Liver (tissue), 8 donors: ENCODE measurements at regions not wholly inside any gene's neighbourhood (a gene's known extent, or its start where the extent isn't known, plus 50 kb on each side); places are given as distances from the start of the nearest gene placed in this dataset.

Experiments used
- DNase-seq: peaks from one replicate; pipeline ENCODE4 v3.0.0-alpha.2; 2017; ENCODE audit warnings: low spot score
- H3K27ac ChIP-seq, 2 donors: one replicate each; pipeline ENCODE4 v1.7.0; 2013; ENCODE audit warnings: inconsistent platforms in 2 of 2, low read length in 2 of 2, control low read depth in 1 of 2, low read depth in 1 of 2, mild to moderate bottlenecking in 1 of 2
- H3K27me3 ChIP-seq, 4 donors: one replicate each; pipeline versions ENCODE4 v1.6.1 to v1.7.0; 2013; ENCODE audit warnings: low read length in 3 of 4, inconsistent platforms in 1 of 4, mild to moderate bottlenecking in 1 of 4, moderate library complexity in 1 of 4; ENCODE audit not compliant: control insufficient read depth in 4 of 4, insufficient read depth in 4 of 4
- H3K36me3 ChIP-seq, 4 donors: one replicate each; pipeline versions ENCODE4 v1.6.1 to v1.7.0; 2013; ENCODE audit warnings: low read length in 3 of 4, mild to moderate bottlenecking in 3 of 4, low read depth in 1 of 4, moderate library complexity in 1 of 4; ENCODE audit not compliant: control insufficient read depth in 4 of 4, insufficient read depth in 3 of 4
- H3K4me1 ChIP-seq, 4 donors: one replicate each; pipeline versions ENCODE4 v1.6.1 to v1.7.0; 2013; ENCODE audit warnings: low read length in 3 of 4, mild to moderate bottlenecking in 3 of 4, moderate library complexity in 1 of 4; ENCODE audit not compliant: control insufficient read depth in 4 of 4, insufficient read depth in 4 of 4
- H3K4me3 ChIP-seq, 3 donors: one replicate each; pipeline versions ENCODE4 v1.6.1 to v1.7.0; 2013; ENCODE audit warnings: low read length in 3 of 3, control low read depth in 1 of 3, low read depth in 1 of 3, mild to moderate bottlenecking in 1 of 3
- H3K9ac ChIP-seq, 2 donors: one replicate each; pipeline ENCODE4 v1.7.0; 2013; ENCODE audit warnings: low read length in 2 of 2, mild to moderate bottlenecking in 2 of 2, moderate library complexity in 2 of 2, control low read depth in 1 of 2, low read depth in 1 of 2
- H3K9me3 ChIP-seq, 4 donors: one replicate each; pipeline versions ENCODE4 v1.6.1 to v1.7.0; 2013; ENCODE audit warnings: low read length in 3 of 4; ENCODE audit not compliant: control insufficient read depth in 4 of 4
- CTCF ChIP-seq: fragments of 150-350 bp; IDR thresholded peaks from 2 replicates; pipeline ENCODE4 v1.5.1; 2017; ENCODE audit warnings: improper control_type of control experiment, low read depth, low read length; ENCODE audit not compliant: missing input control
- EGR1 ChIP-seq, 2 donors: IDR thresholded peaks; 2 replicates each; pipeline ENCODE4 v1.6.1; 2016 to 2018; ENCODE audit warnings: antibody characterized with exemption in 2 of 2, low read depth in 2 of 2
- FOXA2 ChIP-seq: IDR thresholded peaks from 2 replicates; pipeline ENCODE4 v1.6.1; 2016; ENCODE audit warnings: antibody characterized with exemption
- GABPA ChIP-seq, 2 donors: IDR thresholded peaks in 1 of 2; conservative IDR thresholded peaks in 1 of 2; 2 replicates each; pipeline ENCODE4 v1.6.1; 2016; ENCODE audit warnings: antibody characterized with exemption in 2 of 2, mild to moderate bottlenecking in 1 of 2, moderate library complexity in 1 of 2
- HNF4A ChIP-seq, 2 donors: conservative IDR thresholded peaks; 2 replicates each; pipeline ENCODE4 v1.6.1; 2016; ENCODE audit warnings: antibody characterized with exemption in 2 of 2, mild to moderate bottlenecking in 2 of 2
- HNF4G ChIP-seq: IDR thresholded peaks from 2 replicates; pipeline ENCODE4 v1.6.1; 2016; ENCODE audit warnings: antibody characterized with exemption
- JUND ChIP-seq, 2 donors: IDR thresholded peaks; 2 replicates each; pipeline ENCODE4 v1.6.1; 2016; ENCODE audit warnings: antibody characterized with exemption in 2 of 2
- NR2F2 ChIP-seq: IDR thresholded peaks from 2 replicates; pipeline ENCODE4 v1.6.1; 2016; ENCODE audit warnings: antibody characterized with exemption
- RAD21 ChIP-seq, 2 donors: IDR thresholded peaks; 2 replicates each; pipeline ENCODE4 v1.6.1; 2016; ENCODE audit warnings: antibody characterized with exemption in 2 of 2, mild to moderate bottlenecking in 2 of 2
- REST ChIP-seq: IDR thresholded peaks from 2 replicates; pipeline ENCODE4 v1.6.1; 2016; ENCODE audit warnings: antibody characterized with exemption, mild to moderate bottlenecking
- SP1 ChIP-seq: IDR thresholded peaks from 2 replicates; pipeline ENCODE4 v1.6.1; 2018; ENCODE audit warnings: antibody characterized with exemption, mild to moderate bottlenecking
- TAF1 ChIP-seq: conservative IDR thresholded peaks from 2 replicates; pipeline ENCODE4 v1.6.1; 2016; ENCODE audit warnings: antibody characterized with exemption, mild to moderate bottlenecking
- YY1 ChIP-seq: IDR thresholded peaks from 2 replicates; pipeline ENCODE4 v1.6.1; 2016; ENCODE audit warnings: antibody characterized with exemption, mild to moderate bottlenecking
- ZBTB33 ChIP-seq: IDR thresholded peaks from 2 replicates; pipeline ENCODE4 v1.6.1; 2016; ENCODE audit warnings: antibody characterized with exemption
- WGBS: extraction: QIAGEN DNeasy Blood & Tissue Kit; methylation state at CpG from one replicate; pipeline ENCODE4 v1.1.7; 2013; 5-methylcytosine and 5-hydroxymethylcytosine counted together
- TF ChIP-seq, protein P1 (sequence below): IDR thresholded peaks from 2 replicates; pipeline ENCODE4 v1.6.1; 2016; ENCODE audit warnings: antibody characterized with exemption
- TF ChIP-seq, protein P2 (sequence below): IDR thresholded peaks from 2 replicates; pipeline ENCODE4 v1.6.1; 2016; ENCODE audit warnings: antibody characterized with exemption
- donor health status: healthy.
- donor health status: healthy.
- donor health status: healthy.
- donor health status: healthy.
- donor health status: healthy.

GRCh38 chr6:16812993-16813392 is 51.7 kb upstream of the ATXN1 start:
- peaks cover 3 to 8% (median 8%) of the 10 kb centered on the region in 4 donors for H3K9me3 ChIP-seq
- H3K4me1 ChIP-seq, result no peaks in the 10 kb centered on the region
- H3K9ac ChIP-seq, result no peak overlapping the region
- H3K27me3 ChIP-seq, result no peaks in the 10 kb centered on the region
- H3K36me3 ChIP-seq, result no peaks in the 10 kb centered on the region
- WGBS, result 92% methylated on average over 2 of the region's 2 CpGs
- TF ChIP-seq RAD21 (IDR thresholded peaks at IDR 0.05) (no peak), HNF4G (no peak)
- TF ChIP-seq, protein P1, sequence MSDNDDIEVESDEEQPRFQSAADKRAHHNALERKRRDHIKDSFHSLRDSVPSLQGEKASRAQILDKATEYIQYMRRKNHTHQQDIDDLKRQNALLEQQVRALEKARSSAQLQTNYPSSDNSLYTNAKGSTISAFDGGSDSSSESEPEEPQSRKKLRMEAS, result no peak
- no peak overlapping the region for H3K27ac ChIP-seq
- no peak for DNase-seq
- peak overlapping the region in 1 of 3 donors; percentile 26 for H3K4me3 ChIP-seq

DNA sequence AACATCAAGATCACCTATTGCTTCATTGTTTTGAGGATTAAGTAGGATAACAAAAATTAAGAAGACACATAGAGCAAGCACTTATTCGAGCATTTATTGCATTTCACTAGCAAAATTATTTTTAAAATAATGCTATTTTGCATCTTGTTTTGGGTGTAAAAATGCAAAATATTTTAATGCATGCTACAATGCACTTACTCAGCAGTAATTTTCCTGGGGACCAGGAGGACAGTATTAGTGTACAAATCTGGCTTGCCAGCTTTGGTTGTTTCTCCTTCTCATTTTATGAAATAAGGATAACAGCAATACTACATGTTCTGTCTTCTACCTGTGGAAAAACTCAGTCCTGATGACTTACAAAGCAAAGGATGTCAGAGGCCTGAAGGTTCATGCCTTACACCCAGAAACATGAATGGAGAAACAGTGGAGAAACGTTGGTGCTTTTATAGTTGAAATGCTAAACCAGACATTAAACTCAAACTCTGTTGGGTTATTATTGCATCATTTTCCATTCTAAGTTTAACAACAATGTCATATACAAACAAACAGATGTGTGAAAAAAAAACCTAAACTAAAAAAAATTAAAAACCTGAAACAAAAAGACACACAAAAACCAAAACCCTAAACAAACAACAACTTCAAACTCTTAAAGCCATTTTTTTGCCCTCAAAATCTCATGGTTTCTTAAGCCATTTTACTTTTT is 50.2 kb upstream of the ATXN1 start:
- WGBS, result 67% methylated on average over 2 of the region's 2 CpGs
- no peak for DNase-seq
- Histone ChIP-seq H3K27me3 (no peaks in the 10 kb centered on the region), H3K4me3 (no peak overlapping the region), H3K4me1 (no peaks in the 10 kb centered on the region), H3K36me3 (no peaks in the 10 kb centered on the region), H3K9ac (no peak overlapping the region), H3K9me3 (peaks cover 3 to 8% (median 8%) of the 10 kb centered on the region in 4 donors), H3K27ac (no peak overlapping the region)
- TF ChIP-seq, protein P1, result no peak
- TF ChIP-seq ZBTB33 (no peak), FOXA2 (no peak), YY1 (no peak), RAD21 (IDR thresholded peaks at IDR 0.05) (no peak), GABPA (IDR thresholded peaks at IDR 0.05 in 1 of 2, conservative IDR thresholded peaks at IDR 0.05 in 1 of 2) (no peak), CTCF (no peak), JUND (IDR thresholded peaks at IDR 0.05) (no peak), REST (no peak), SP1 (no peak), NR2F2 (no peak), TAF1 (no peak), EGR1 (IDR thresholded peaks at IDR 0.05; ENCODE audit: low read depth in 2 of 2) (no peak), HNF4A (conservative IDR thresholded peaks at IDR 0.05) (no peak)
- TF ChIP-seq, protein P2, sequence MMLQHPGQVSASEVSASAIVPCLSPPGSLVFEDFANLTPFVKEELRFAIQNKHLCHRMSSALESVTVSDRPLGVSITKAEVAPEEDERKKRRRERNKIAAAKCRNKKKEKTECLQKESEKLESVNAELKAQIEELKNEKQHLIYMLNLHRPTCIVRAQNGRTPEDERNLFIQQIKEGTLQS, result no peak
